Stimulated activated CD8-positive, alpha-beta memory T cell treated with anti-CD3 and anti-CD28 coated beads, Interleukin-4, amount 100 ng/mL, for 48 hours (primary cell): ENCODE measurements at regions not wholly inside any gene's neighbourhood (a gene's known extent, or its start where the extent isn't known, plus 50 kb on each side); places are given as distances from the start of the nearest gene placed in this dataset.
"Not testable (repeated sequence)": the region's sequence is repeated elsewhere in the genome, so short reads cannot be mapped to it uniquely, and the experiment has no call there.

ENCODE experiments used
- DNase-seq: peaks from one replicate; pipeline ENCODE4 v3.0.0-alpha.2; 2020

- no peak for DNase-seq
These were observed 151.1 kb upstream of the UBE2E3 start for GRCh38 chr2:180829261-180829660.

- no peak for DNase-seq
These were observed 151.6 kb upstream of the UBE2E3 start for GRCh38 chr2:180828756-180829155.

- no peak for DNase-seq
These were observed 156.8 kb upstream of the UBE2E3 start for GRCh38 chr2:180823546-180824141.

- DNase-seq: no peak
These were observed 161.3 kb upstream of the UBE2E3 start for GRCh38 chr2:180819106-180819505.

GRCh38 chr2:180818700-180819099 lies 161.7 kb upstream of the UBE2E3 start:
- not testable (repeated sequence) for DNase-seq

GRCh38 chr2:180799141-180799540 lies 181.3 kb upstream of the UBE2E3 start:
- DNase-seq: no peak

GRCh38 chr2:180790891-180791290 lies 189.5 kb upstream of the UBE2E3 start:
- no peak for DNase-seq

- DNase-seq: no peak
These were observed 193.1 kb upstream of the UBE2E3 start for GRCh38 chr2:180787330-180787729.

- no peak for DNase-seq
These were observed 199.1 kb upstream of the UBE2E3 start for GRCh38 chr2:180781276-180781675.

- no peak for DNase-seq
These were observed 202.1 kb upstream of the UBE2E3 start for GRCh38 chr2:180778291-180778690.

GRCh38 chr2:180776921-180777320 lies 203.5 kb upstream of the UBE2E3 start:
- DNase-seq: no peak

GRCh38 chr2:180775711-180776110 lies 204.7 kb upstream of the UBE2E3 start:
- no peak for DNase-seq

- not testable (repeated sequence) for DNase-seq
These were observed 215.1 kb upstream of the UBE2E3 start for GRCh38 chr2:180765316-180765715.

- no peak for DNase-seq
These were observed 217.0 kb upstream of the UBE2E3 start for GRCh38 chr2:180763263-180763989.

- no peak for DNase-seq
These were observed 219.2 kb upstream of the UBE2E3 start for GRCh38 chr2:180761224-180761623.

GRCh38 chr2:180759631-180760030 lies 220.8 kb upstream of the UBE2E3 start:
- no peak for DNase-seq

GRCh38 chr2:180753809-180754761 lies 226.3 kb upstream of the UBE2E3 start:
- DNase-seq: no peak

- no peak for DNase-seq
These were observed 229.0 kb upstream of the UBE2E3 start for GRCh38 chr2:180751306-180751920.

GRCh38 chr2:180747728-180748127 lies 232.7 kb upstream of the UBE2E3 start:
- no peak for DNase-seq

GRCh38 chr2:180743401-180743800 lies 237.0 kb upstream of the UBE2E3 start:
- no peak for DNase-seq

- no peak for DNase-seq
These were observed 237.6 kb upstream of the UBE2E3 start for GRCh38 chr2:180742801-180743200.

- DNase-seq: no peak
These were observed 241.3 kb upstream of the UBE2E3 start for GRCh38 chr2:180739070-180739469.

- DNase-seq: no peak
These were observed 244.6 kb upstream of the UBE2E3 start for GRCh38 chr2:180735799-180736198.
